Right lobe of liver (tissue), 6 donors: ENCODE measurements at regions not wholly inside any gene's neighbourhood (a gene's known extent, or its start where the extent isn't known, plus 50 kb on each side); places are given as distances from the start of the nearest gene placed in this dataset.

ENCODE experiments used
- ATAC-seq, 4 donors: fragments of 200-7000 bp; cut with Tn5 transposase; one replicate each; pipeline ENCODE4 v1.9.1; 2020; ENCODE audit warnings: mild to moderate bottlenecking in 4 of 4, moderate library complexity in 4 of 4
- DNase-seq, 3 donors: peaks; one replicate each; pipeline ENCODE4 v3.0.0-alpha.2; 2020
- H3K27ac ChIP-seq, 3 donors: fragments of 200-600 bp; one replicate each; pipeline ENCODE4 v1.8.0; 2022
- H3K27me3 ChIP-seq, 2 donors: fragments of 200-600 bp; one replicate each; pipeline ENCODE4 v1.8.0; 2022
- H3K36me3 ChIP-seq, 4 donors: fragments of 200-600 bp; sonication (generic) in 1 of 4; one replicate each; pipeline versions ENCODE4 v1.5.1 to v1.8.0; 2017 to 2022; ENCODE audit warnings: control low read depth in 1 of 4
- H3K4me1 ChIP-seq, 4 donors: fragments of 200-600 bp; sonication (generic) in 1 of 4; one replicate each; pipeline versions ENCODE4 v1.5.1 to v1.8.0; 2017 to 2022; ENCODE audit warnings: control low read depth in 1 of 4
- H3K4me3 ChIP-seq, 3 donors: fragments of 200-600 bp; one replicate each; pipeline ENCODE4 v1.8.0; 2022
- H3K9me3 ChIP-seq, 4 donors: fragments of 200-600 bp; sonication (generic) in 1 of 4; one replicate each; pipeline versions ENCODE4 v1.5.1 to v1.8.0; 2017 to 2022; ENCODE audit warnings: control low read depth in 1 of 4
- CTCF ChIP-seq, 4 donors: fragments of 200-600 bp in 3 of 4; fragments of 450-650 bp in 1 of 4; IDR thresholded peaks; one replicate each; pipeline versions ENCODE4 v1.5.1 to v1.8.0; 2016 to 2022; ENCODE audit warnings: antibody characterized with exemption in 4 of 4, mild to moderate bottlenecking in 2 of 4
- POLR2A ChIP-seq: fragments of 450-650 bp; IDR thresholded peaks from one replicate; pipeline ENCODE4 v1.6.1; 2017; ENCODE audit warnings: antibody characterized with exemption, mild to moderate bottlenecking
- WGBS: methylation state at CpG from one replicate; pipeline ENCODE4 v1.1.6; 2018; ENCODE audit warnings: low coverage, low lambda C conversion rate; ENCODE audit not compliant: insufficient coverage; ENCODE audit errors: missing lambda C conversion rate; 5-methylcytosine and 5-hydroxymethylcytosine counted together
- intact Hi-C, 2 donors: fragments of 100-400 bp; cut with DNase I; formaldehyde crosslinking; loops; one replicate each; pipeline versions ENCODE4 v1.11.2 to v1.14.1; 2022
- donor health status: DM: no; HTN: yes; CAD: no.
- donor health status: DM: no; HTN: no; CAD: no.
- donor health status: DM: no; HTN: no; CAD: no.
- donor health status: DM: no; HTN: yes; CAD: no.
- donor health status: DM: no; HTN: yes; CAD: no.

- TF ChIP-seq CTCF (IDR thresholded peaks at IDR 0.05) = no peak
- no peak for TF ChIP-seq POLR2A
- intact Hi-C loops = no loop called here
- Histone ChIP-seq H3K27ac (no peak overlapping the region), H3K9me3 (no peaks in the 10 kb centered on the region), H3K27me3 (no peaks in the 10 kb centered on the region), H3K4me1 (peaks cover 0 to under 1% (median 0%) of the 10 kb centered on the region in 4 donors), H3K36me3 (no peaks in the 10 kb centered on the region), H3K4me3 (no peak overlapping the region)
- 57% methylated on average over 5 of the region's 5 CpGs for WGBS
- ATAC-seq (no peak), DNase-seq (no peak)
Observed at GRCh38 chr4:26233350-26233749, 87.5 kb upstream of the RBPJ start.

GRCh38 chr4:26235500-26235899 is 85.3 kb upstream of the RBPJ start:
- Histone ChIP-seq H3K4me3 (no peak overlapping the region), H3K27ac (no peak overlapping the region), H3K9me3 (no peaks in the 10 kb centered on the region), H3K4me1 (peaks cover 0 to 8% (median 0%) of the 10 kb centered on the region in 4 donors), H3K27me3 (no peaks in the 10 kb centered on the region), H3K36me3 (no peaks in the 10 kb centered on the region)
- ATAC-seq = peak in 2 of 4 donors; percentile 34 to 41
- TF ChIP-seq CTCF (IDR thresholded peaks at IDR 0.05) (no peak), POLR2A (no peak)
- intact Hi-C loops = no loop called here
- no peak for DNase-seq

- peaks cover 0 to 8% (median 0%) of the 10 kb centered on the region in 4 donors for H3K4me1 ChIP-seq
- TF ChIP-seq CTCF (IDR thresholded peaks at IDR 0.05) = no peak
- no peak for TF ChIP-seq POLR2A
- no peaks in the 10 kb centered on the region for H3K36me3 ChIP-seq
- 98% methylated on average over 5 of the region's 5 CpGs for WGBS
- ATAC-seq = no peak
- intact Hi-C loops = no loop called here
- no peak overlapping the region for H3K4me3 ChIP-seq
- H3K9me3 ChIP-seq = no peaks in the 10 kb centered on the region
- DNase-seq = no peak
- no peaks in the 10 kb centered on the region for H3K27me3 ChIP-seq
- no peak overlapping the region for H3K27ac ChIP-seq
Observed at GRCh38 chr4:26237916-26238315, 82.9 kb upstream of the RBPJ start.

- 34% methylated on average over 4 of the region's 4 CpGs for WGBS
- no peak for DNase-seq
- ATAC-seq = peak in 2 of 4 donors; percentile 30 to 87
- H3K36me3 ChIP-seq = no peaks in the 10 kb centered on the region
- TF ChIP-seq CTCF (IDR thresholded peaks at IDR 0.05) = no peak
- no peak for TF ChIP-seq POLR2A
- H3K27me3 ChIP-seq = no peaks in the 10 kb centered on the region
- intact Hi-C loops = no loop called here
- no peaks in the 10 kb centered on the region for H3K9me3 ChIP-seq
- peaks cover 0 to 8% (median 0%) of the 10 kb centered on the region in 4 donors for H3K4me1 ChIP-seq
- H3K27ac ChIP-seq = no peak overlapping the region
- no peak overlapping the region for H3K4me3 ChIP-seq
Observed at GRCh38 chr4:26238426-26238777, 82.4 kb upstream of the RBPJ start.
